Upper lobe of left lung (tissue), 6 donors: ENCODE measurements at regions not wholly inside any gene's neighbourhood (a gene's known extent, or its start where the extent isn't known, plus 50 kb on each side); places are given as distances from the start of the nearest gene placed in this dataset.

Experiments used
- ATAC-seq, 2 donors: fragments of 200-7000 bp; cut with Tn5 transposase; one replicate each; pipeline ENCODE4 v1.9.1; 2022; ENCODE audit warnings: mild to moderate bottlenecking in 2 of 2, moderate library complexity in 2 of 2; ENCODE audit not compliant: low FRiP score in 2 of 2
- DNase-seq, 2 donors: peaks; one replicate each; pipeline ENCODE4 v3.0.0-alpha.2; 2019 to 2020
- H3K27ac ChIP-seq, 4 donors: fragments of 200-600 bp; sonication (generic); one replicate each; pipeline ENCODE4 v1.5.1; 2016 to 2019
- H3K27me3 ChIP-seq, 4 donors: fragments of 200-600 bp; sonication (generic); one replicate each; pipeline ENCODE4 v1.5.1; 2017 to 2019
- H3K36me3 ChIP-seq, 4 donors: fragments of 200-600 bp; sonication (generic); one replicate each; pipeline ENCODE4 v1.5.1; 2016 to 2019
- H3K4me1 ChIP-seq, 4 donors: fragments of 200-600 bp; sonication (generic); one replicate each; pipeline ENCODE4 v1.5.1; 2018 to 2019
- H3K4me3 ChIP-seq, 4 donors: fragments of 200-600 bp; sonication (generic); one replicate each; pipeline ENCODE4 v1.5.1; 2017 to 2019; ENCODE audit warnings: mild to moderate bottlenecking in 2 of 4, moderate library complexity in 1 of 4
- H3K9me3 ChIP-seq, 4 donors: fragments of 200-600 bp; sonication (generic); one replicate each; pipeline ENCODE4 v1.5.1; 2018 to 2019
- CTCF ChIP-seq, 6 experiments: fragments of 450-650 bp in 4 of 6; fragments of 200-600 bp in 2 of 6; sonication (generic) in 2 of 6; IDR thresholded peaks; one replicate each; pipeline ENCODE4 v1.5.1; 2016 to 2019; ENCODE audit warnings: antibody characterized with exemption in 6 of 6
- EP300 ChIP-seq, 4 donors: sonication (generic); formaldehyde crosslinking; IDR thresholded peaks; one replicate each; pipeline ENCODE4 v1.5.1; 2017; ENCODE audit warnings: antibody characterized with exemption in 4 of 4, control low read depth in 2 of 4
- POLR2A ChIP-seq, 4 donors: fragments of 450-650 bp; IDR thresholded peaks; one replicate each; pipeline ENCODE4 v1.5.1; 2016 to 2017; ENCODE audit warnings: antibody characterized with exemption in 4 of 4, mild to moderate bottlenecking in 2 of 4
- POLR2AphosphoS5 ChIP-seq, 2 donors: sonication (generic); formaldehyde crosslinking; IDR thresholded peaks; one replicate each; pipeline ENCODE4 v1.5.1; 2017; ENCODE audit warnings: antibody characterized with exemption in 2 of 2
- WGBS, 2 donors: methylation state at CpG; one replicate each; pipeline ENCODE4 v1.1.5; 2017 to 2018; 5-methylcytosine and 5-hydroxymethylcytosine counted together
- donor health status: DM: no; HTN: no; CAD: no; lungs with moderate emphysema.
- donor health status: DM: no; HTN: yes; CAD: no; lungs with severe emphysema.

GRCh38 chr14:101178184-101179072, 274.9 kb upstream of the RTL1 start:
- DNase-seq (no peak), ATAC-seq (no peak)
- no peaks in the 10 kb centered on the region for H3K27me3 ChIP-seq
- H3K36me3 ChIP-seq = no peaks in the 10 kb centered on the region
- 89 to 92% methylated on average over 22 of the region's 22 CpGs for WGBS, 2 donors
- no peak for TF ChIP-seq CTCF (IDR thresholded peaks at IDR 0.05)
- no peak for TF ChIP-seq EP300 (IDR thresholded peaks at IDR 0.05)
- no peak for TF ChIP-seq POLR2AphosphoS5 (IDR thresholded peaks at IDR 0.05)
- TF ChIP-seq POLR2A (IDR thresholded peaks at IDR 0.05) = no peak
- peaks cover 0 to 6% (median 0%) of the 10 kb centered on the region in 4 donors for H3K9me3 ChIP-seq
- no peak overlapping the region for H3K27ac ChIP-seq
- H3K4me3 ChIP-seq = no peak overlapping the region
- no peaks in the 10 kb centered on the region for H3K4me1 ChIP-seq

- H3K9me3 ChIP-seq = peaks cover 0 to 6% (median 0%) of the 10 kb centered on the region in 4 donors
- no peak overlapping the region for H3K27ac ChIP-seq
- DNase-seq (no peak), ATAC-seq (no peak)
- no peaks in the 10 kb centered on the region for H3K27me3 ChIP-seq
- WGBS, 2 donors = 91 to 95% methylated on average over 4 to 12 of the region's 12 CpGs
- no peaks in the 10 kb centered on the region for H3K4me1 ChIP-seq
- no peaks in the 10 kb centered on the region for H3K36me3 ChIP-seq
- no peak overlapping the region for H3K4me3 ChIP-seq
- TF ChIP-seq POLR2A (IDR thresholded peaks at IDR 0.05) = no peak
- no peak for TF ChIP-seq CTCF (IDR thresholded peaks at IDR 0.05)
- no peak for TF ChIP-seq EP300 (IDR thresholded peaks at IDR 0.05)
- TF ChIP-seq POLR2AphosphoS5 (IDR thresholded peaks at IDR 0.05) = no peak
Measured at GRCh38 chr14:101179691-101180211, 276.2 kb upstream of the RTL1 start.

GRCh38 chr14:101181446-101182313, 278.2 kb upstream of the RTL1 start:
- WGBS, 2 donors = 63 to 81% methylated on average over 5 to 6 of the region's 6 CpGs
- DNase-seq (no peak), ATAC-seq (no peak)
- H3K9me3 ChIP-seq = peaks cover 0 to 6% (median 0%) of the 10 kb centered on the region in 4 donors
- no peak overlapping the region for H3K4me3 ChIP-seq
- no peaks in the 10 kb centered on the region for H3K27me3 ChIP-seq
- no peaks in the 10 kb centered on the region for H3K4me1 ChIP-seq
- H3K27ac ChIP-seq = no peak overlapping the region
- H3K36me3 ChIP-seq = no peaks in the 10 kb centered on the region
- TF ChIP-seq EP300 (IDR thresholded peaks at IDR 0.05) = no peak
- no peak for TF ChIP-seq POLR2AphosphoS5 (IDR thresholded peaks at IDR 0.05)
- TF ChIP-seq CTCF (IDR thresholded peaks at IDR 0.05) = no peak
- no peak for TF ChIP-seq POLR2A (IDR thresholded peaks at IDR 0.05)

GRCh38 chr14:101182476-101182875, 279.0 kb upstream of the RTL1 start:
- no peaks in the 10 kb centered on the region for H3K4me1 ChIP-seq
- H3K36me3 ChIP-seq = no peaks in the 10 kb centered on the region
- no peaks in the 10 kb centered on the region for H3K27me3 ChIP-seq
- H3K9me3 ChIP-seq = peaks cover 0 to 6% (median 0%) of the 10 kb centered on the region in 4 donors
- TF ChIP-seq POLR2A (IDR thresholded peaks at IDR 0.05) (no peak), POLR2AphosphoS5 (IDR thresholded peaks at IDR 0.05) (no peak), CTCF (IDR thresholded peaks at IDR 0.05) (no peak), EP300 (IDR thresholded peaks at IDR 0.05) (no peak)
- no peak overlapping the region for H3K4me3 ChIP-seq
- ATAC-seq (no peak), DNase-seq (no peak)
- H3K27ac ChIP-seq = no peak overlapping the region
- 63 to 68% methylated on average over 3 to 5 of the region's 5 CpGs for WGBS, 2 donors
